ENCODE measurements at regions not wholly inside any gene's neighbourhood (a gene's known extent, or its start where the extent isn't known, plus 50 kb on each side); places are given as distances from the start of the nearest gene placed in this dataset.
A peak's percentile ranks its signal among the peaks of the same experiment; 100 is the strongest.

DNA sequence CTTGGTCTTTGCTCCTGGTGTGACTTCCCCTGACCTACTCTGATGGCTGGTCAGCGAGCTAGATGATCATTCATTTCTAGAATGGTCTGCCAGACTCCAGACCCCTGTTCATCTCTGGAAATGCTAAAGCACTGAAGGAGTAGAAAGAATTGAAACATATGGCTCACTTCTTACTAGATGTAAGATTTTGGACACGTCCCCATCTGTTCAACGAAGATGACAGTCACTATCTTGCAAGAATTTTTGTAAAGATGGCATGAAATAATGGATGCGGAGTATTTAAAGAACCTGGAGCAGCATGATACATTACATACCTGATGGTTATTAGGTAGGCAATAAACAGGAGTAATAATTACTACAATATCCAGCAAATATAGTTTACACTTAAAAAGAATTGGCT is 252.7 kb upstream of the SDK2 start:
- Histone ChIP-seq H3K9me3 (ENCODE audit: control insufficient read depth, insufficient read depth, low read length) (no peaks in the 10 kb centered on the region), H3K36me3 (ENCODE audit: control insufficient read depth, insufficient read depth, low read length) (no peaks in the 10 kb centered on the region), H3K27ac (ENCODE audit: low read length) (no peak overlapping the region), H3K4me1 (ENCODE audit: control insufficient read depth, insufficient read depth, low read length) (peaks cover 27% of the 10 kb centered on the region), H3K4me3 (ENCODE audit: low read length) (no peak overlapping the region), H3K27me3 (ENCODE audit: control insufficient read depth, insufficient read depth, low read length) (no peaks in the 10 kb centered on the region)
- H3K27ac Mint-ChIP-seq = no peak overlapping the region
- TF ChIP-seq CTCF (IDR thresholded peaks at IDR 0.05) = no peak
- H3K4me3 Mint-ChIP-seq = no peak overlapping the region
- ATAC-seq (no peak), DNase-seq (no peak)
- H3K9me3 Mint-ChIP-seq = no peaks in the 10 kb centered on the region
- H3K36me3 Mint-ChIP-seq = no peaks in the 10 kb centered on the region
- peaks cover 44 to 50% of the 10 kb centered on the region in 2 donors for H3K4me1 Mint-ChIP-seq
- intact Hi-C loops (cut with micrococcal nuclease) = no loop called here
- 84% methylated on average over 4 of the region's 4 CpGs for WGBS (ENCODE audit: insufficient coverage)
- H3K27me3 Mint-ChIP-seq (ENCODE audit: low read depth in 2 of 2) = peaks cover 7 to 12% of the 10 kb centered on the region in 2 donors

DNA sequence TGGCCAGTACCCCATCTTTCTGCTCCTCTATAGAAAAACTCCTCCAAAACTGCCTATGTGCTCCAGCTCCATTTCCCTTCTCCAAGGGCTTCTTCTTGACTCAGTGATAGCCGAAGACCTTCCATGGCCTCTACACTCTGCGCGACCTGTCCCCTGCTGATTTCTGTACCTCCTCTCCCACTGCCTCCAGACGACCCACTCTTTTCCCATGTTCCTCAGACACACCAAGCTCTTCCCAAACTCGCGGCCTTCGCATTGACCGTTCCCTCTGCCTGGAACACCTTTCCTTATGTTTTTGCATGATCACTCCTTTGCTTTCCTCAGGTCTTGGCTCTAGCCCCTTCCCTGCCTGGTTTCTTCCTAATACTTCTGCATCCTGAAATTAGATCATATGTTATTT is 255.6 kb upstream of the SDK2 start:
- Mint-ChIP-seq H3K4me1 (peaks cover 30 to 44% of the 10 kb centered on the region in 2 donors), H3K4me3 (peak overlapping the region; percentile 22), H3K9me3 (no peaks in the 10 kb centered on the region), H3K27me3 (ENCODE audit: low read depth in 2 of 2) (peaks cover 7 to 12% of the 10 kb centered on the region in 2 donors), H3K27ac (no peak overlapping the region), H3K36me3 (no peaks in the 10 kb centered on the region)
- WGBS (ENCODE audit: insufficient coverage) = 95% methylated on average over 8 of the region's 8 CpGs
- no peak overlapping the region for H3K27ac ChIP-seq (ENCODE audit: low read length)
- H3K27me3 ChIP-seq (ENCODE audit: control insufficient read depth, insufficient read depth, low read length) = peaks cover 4% of the 10 kb centered on the region
- intact Hi-C loops (cut with micrococcal nuclease) = no loop called here
- H3K4me3 ChIP-seq (ENCODE audit: low read length) = no peak overlapping the region
- peaks cover 30% of the 10 kb centered on the region for H3K4me1 ChIP-seq (ENCODE audit: control insufficient read depth, insufficient read depth, low read length)
- no peak for TF ChIP-seq CTCF (IDR thresholded peaks at IDR 0.05)
- ATAC-seq (no peak), DNase-seq (no peak)
- no peaks in the 10 kb centered on the region for H3K9me3 ChIP-seq (ENCODE audit: control insufficient read depth, insufficient read depth, low read length)
- no peaks in the 10 kb centered on the region for H3K36me3 ChIP-seq (ENCODE audit: control insufficient read depth, insufficient read depth, low read length)

- H3K27me3 Mint-ChIP-seq (ENCODE audit: low read depth in 2 of 2) = peaks cover 7 to 12% of the 10 kb centered on the region in 2 donors
- intact Hi-C loops (cut with micrococcal nuclease) = no loop called here
Observed at GRCh38 chr17:73900516-73900915, 256.3 kb upstream of the SDK2 start.

More at GRCh38 chr17:73900516-73900915, 256.3 kb upstream of the SDK2 start:
- H3K27ac Mint-ChIP-seq = peak overlapping the region in 1 of 2 donors; percentile 97
- peaks cover 24 to 37% of the 10 kb centered on the region in 2 donors for H3K4me1 Mint-ChIP-seq
- 88% methylated on average over 7 of the region's 7 CpGs for WGBS (ENCODE audit: insufficient coverage)
- Histone ChIP-seq H3K9me3 (ENCODE audit: control insufficient read depth, insufficient read depth, low read length) (no peaks in the 10 kb centered on the region), H3K36me3 (ENCODE audit: control insufficient read depth, insufficient read depth, low read length) (no peaks in the 10 kb centered on the region), H3K27me3 (ENCODE audit: control insufficient read depth, insufficient read depth, low read length) (peaks cover 4% of the 10 kb centered on the region), H3K27ac (ENCODE audit: low read length) (no peak overlapping the region), H3K4me1 (ENCODE audit: control insufficient read depth, insufficient read depth, low read length) (peaks cover 23% of the 10 kb centered on the region), H3K4me3 (ENCODE audit: low read length) (no peak overlapping the region)
- no peaks in the 10 kb centered on the region for H3K9me3 Mint-ChIP-seq
- no peak overlapping the region for H3K4me3 Mint-ChIP-seq
- no peak for DNase-seq
- no peaks in the 10 kb centered on the region for H3K36me3 Mint-ChIP-seq
- TF ChIP-seq CTCF (IDR thresholded peaks at IDR 0.05) = no peak
- ATAC-seq = no peak
